ENCODE measurements at regions not wholly inside any gene's neighbourhood (a gene's known extent, or its start where the extent isn't known, plus 50 kb on each side); places are given as distances from the start of the nearest gene placed in this dataset.

DNA sequence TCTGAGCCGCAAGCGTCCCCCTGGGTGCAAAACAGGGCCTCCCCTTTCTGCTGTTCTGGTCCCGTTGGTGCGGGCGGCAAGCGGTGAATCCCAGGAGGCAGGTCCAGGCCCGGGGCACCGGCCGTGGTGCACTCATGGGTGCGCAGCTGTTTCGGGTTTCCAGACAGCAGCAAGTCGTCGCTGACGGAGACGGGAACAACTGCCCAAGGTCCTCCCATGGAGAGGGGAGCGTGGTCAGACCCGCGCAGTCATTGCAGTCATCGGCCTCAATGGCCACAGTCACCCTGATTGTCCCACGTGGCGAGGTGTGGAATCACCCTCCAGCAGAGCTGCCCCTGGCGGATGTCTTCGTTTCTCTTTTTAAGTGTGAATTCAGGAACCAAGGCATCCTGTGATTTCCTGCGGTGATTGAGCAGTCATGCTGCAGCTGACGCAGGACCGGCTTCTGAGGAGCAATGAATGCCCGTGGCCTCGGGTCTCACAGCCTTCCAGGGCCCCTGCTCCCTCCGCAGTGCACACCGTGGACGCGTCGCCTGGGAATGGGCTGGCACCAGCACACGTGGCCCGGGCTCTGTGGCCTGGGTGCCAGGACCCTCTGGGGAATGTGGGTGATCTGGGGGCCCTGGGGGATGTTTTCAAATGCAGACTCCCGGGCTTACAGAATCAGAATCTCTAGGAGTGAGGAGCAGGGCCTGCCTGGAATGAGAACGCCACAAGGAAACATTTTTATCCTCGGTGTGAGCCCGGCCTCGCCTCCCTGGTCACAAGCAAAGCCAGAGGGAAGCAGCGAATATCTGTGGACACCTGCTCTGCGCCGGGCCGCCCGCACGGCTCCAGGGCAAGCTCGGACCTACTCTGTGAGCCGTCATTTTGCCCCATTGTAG is 244.2 kb upstream of the SALL3 start:
- DNase-seq (ENCODE audit: low read depth) = no peak

DNA sequence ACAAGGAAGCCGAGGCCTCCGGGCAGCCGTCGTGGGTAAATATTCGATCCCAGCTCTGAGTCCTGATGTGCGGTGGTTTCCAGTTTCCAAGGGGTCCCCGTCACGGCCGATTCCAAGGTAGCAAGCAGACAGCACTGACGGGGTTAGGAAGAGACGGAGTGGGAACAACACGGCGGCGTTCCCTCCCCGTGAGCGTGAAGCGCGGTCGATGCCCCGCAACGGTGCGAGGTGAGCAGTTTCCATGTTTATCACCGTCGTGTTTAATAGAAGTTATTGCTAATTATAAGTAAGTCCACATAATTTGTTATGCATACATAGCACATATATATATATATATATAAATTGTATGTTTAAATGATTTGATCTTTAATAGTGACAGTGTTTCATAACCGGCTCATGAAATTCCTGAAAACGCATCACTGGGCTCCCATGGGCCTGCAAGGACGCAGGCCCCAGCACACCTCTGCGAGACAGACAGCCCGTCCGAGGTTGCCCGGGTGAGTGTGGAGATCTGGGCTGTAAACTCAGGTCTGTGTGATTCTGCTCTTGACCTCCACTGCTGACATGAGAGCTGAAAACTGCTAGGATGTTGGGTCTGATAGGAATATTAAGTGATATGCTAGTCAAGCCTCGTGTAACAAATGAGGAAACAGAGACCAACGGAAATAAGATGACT is 243.5 kb upstream of the SALL3 start:
- no peak for DNase-seq (ENCODE audit: low read depth)

DNA sequence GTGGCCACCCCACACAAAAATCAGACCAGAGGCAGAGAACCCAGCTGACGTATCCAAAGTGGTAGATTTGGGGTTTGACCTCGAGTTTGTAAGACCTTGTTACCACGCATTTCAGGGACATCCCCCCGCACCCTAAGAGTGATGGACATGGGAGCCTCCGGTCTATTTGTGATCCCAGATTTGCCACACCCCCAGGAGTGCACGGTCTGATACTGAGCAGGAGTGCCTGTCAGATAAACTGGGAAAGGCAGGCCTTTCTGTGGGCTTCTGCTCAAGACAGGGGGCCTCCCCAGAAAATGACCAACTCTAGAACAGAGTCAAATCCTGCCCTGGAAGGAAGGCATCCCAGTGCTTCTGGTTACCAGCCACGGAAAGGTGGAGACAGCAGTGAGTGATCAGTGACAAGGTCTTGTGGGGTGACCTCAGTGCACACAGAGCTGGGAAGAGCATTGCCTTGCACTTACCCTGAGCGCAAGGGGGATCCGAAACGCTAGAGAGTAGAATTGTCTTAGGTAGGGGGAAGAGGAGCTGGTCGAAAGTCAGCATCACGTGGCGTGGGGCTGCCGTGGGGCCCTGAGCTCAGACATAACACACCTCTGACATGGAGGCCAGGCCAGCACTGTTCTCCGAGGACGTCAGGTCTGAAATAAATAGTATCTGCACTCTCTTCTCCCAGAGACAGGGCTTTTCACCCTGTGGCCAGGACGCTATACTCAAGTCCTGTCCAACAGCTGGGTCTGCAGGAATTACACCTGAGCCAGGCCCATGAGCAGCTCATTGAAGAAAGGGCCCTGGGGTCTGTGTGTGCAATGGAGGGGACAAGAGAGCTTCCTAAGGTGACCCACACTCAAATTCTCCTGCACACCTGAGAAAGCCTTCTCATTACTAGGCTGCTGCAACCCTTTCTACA is 242.4 kb upstream of the SALL3 start:
- no peak for DNase-seq (ENCODE audit: low read depth)

DNA sequence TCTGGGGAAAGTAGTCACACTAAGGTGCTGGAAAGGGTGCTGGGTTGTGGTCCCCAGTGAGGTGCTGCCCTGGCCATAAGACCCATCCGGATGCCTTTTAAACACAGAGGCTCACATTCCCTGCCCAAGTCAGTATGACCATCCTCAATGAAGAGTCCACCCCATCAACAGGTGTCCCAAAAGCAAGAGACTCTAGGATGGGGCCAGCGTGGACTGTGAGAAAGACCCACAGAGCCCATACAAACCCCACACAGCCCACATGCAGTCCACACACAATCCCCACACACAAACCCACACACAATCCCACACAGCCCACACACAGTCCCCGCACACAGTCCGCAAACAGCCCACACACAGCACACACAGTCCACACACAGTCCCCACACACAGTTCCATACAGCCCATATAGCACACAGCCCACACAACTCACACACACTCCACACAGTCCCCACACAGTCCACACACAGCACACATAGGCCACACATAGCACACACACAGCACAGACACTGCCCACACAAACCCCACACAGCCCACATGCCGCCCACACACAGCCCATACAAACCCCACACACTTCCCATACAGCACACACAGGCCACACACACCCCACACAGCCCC is 241.4 kb upstream of the SALL3 start:
- DNase-seq (ENCODE audit: low read depth) = no peak

DNA sequence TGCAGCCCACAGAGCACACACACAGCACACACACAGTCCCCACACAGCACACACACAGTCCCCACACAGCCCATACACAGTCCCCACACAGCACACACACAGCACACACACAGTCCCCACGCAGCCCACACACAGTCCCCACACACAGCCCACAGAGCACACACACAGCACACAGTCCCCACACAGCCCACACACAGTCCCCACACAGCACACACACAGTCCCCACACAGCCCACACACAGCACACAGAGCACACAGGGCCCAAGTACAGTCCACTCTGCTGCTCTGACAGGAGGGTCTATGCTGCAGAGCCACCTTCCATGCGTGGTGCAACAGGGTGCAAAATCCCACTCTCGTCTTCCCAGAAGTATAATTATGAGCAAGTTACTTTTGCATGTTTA is 240.5 kb upstream of the SALL3 start:
- no peak for DNase-seq (ENCODE audit: low read depth)

DNA sequence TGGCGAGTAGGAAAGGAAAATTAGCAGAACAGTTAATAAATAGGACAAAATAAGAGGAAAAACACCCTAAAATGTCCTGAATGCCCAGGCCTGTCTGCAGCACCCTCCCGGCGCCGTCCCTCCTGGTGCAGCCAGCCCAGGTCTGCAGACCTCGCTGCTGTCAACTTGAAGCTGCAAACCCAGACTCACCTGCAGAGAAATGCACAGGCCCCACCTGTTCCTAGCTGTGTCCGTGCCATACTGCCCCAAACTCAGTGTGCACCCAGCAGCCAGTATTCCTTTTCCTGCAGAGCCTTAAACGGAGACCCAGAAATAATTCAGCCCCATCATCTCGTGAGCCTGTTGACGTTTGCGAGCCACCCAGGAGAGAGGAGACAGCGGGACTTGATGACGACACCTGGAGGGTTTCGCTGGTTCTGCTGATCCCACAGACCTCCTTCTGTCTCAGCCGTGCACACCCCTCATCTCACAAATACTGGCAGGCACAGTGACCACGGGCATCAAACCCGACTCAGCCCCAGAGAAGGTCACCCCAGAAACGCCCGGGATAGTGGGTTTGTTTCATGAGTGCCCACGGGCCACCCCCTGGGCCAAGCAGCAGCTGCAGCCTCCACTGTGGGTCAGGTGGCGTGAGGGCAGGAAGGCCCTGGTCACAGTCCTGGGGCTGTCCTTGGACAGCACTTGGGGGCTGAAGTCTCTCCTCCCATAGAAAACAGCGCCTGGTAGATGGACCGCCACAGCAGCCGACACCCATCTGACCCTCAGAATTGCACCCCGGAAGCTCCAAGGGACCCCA is 239.5 kb upstream of the SALL3 start:
- no peak for DNase-seq (ENCODE audit: low read depth)

DNA sequence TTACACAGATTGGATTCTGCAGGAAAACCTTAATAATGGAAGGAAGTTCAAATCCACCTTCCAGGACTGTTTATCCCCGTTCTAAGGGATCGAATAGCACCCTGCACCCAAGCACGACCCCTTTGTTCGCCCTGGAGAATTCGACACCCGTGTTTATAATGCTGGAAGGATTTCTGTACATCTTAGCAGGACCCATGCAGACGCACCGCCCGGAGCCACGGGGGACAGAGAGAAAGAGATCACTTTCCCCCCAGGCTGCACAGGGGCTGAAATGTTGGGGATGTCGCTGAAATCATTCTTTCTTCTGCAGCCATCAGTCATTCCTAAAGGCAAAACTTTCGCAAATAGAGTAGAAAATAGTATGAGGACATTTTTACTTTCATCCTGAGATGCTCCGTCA is 238.7 kb upstream of the SALL3 start:
- DNase-seq (ENCODE audit: low read depth) = no peak

DNA sequence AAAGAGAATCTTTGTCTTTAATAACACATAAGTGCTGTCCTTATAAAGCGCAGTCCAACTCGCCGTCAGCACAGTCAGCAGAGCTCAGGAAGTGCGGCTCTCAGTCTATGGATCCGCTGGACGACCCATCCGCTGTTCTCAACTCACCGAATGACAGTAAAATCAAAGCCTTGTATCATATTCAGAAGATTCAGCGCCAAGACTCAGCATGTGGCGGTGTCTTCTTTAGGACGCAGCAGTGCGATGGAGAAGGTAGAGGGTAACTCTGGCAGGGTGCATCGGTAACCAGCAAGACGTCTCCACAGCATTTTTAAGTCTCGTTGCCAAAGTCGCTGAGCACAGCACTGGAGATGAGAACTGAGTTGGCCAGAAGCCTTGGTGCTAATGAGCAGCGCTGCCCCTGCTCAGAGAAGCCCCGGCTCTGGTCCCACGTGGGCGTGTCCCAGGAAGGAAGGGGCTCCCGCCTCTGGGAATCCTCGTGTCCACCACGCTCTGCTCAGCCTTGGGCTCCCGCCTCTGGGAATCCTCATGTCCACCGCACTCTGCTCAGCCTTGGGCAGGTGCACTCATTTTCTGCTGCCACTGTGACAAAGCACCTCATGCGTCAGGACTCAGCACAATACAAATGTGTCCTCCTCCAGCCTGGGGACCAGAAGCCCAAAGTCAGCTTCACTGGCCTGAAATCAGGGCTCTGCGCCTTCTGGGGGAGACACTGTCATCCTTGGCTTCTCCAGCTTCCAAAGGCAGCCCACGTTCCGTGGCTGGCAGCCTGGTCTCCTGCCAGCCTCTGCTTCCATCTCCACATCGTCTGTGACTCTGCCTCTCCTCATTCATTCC is 238.0 kb upstream of the SALL3 start:
- DNase-seq (ENCODE audit: low read depth) = no peak

DNA sequence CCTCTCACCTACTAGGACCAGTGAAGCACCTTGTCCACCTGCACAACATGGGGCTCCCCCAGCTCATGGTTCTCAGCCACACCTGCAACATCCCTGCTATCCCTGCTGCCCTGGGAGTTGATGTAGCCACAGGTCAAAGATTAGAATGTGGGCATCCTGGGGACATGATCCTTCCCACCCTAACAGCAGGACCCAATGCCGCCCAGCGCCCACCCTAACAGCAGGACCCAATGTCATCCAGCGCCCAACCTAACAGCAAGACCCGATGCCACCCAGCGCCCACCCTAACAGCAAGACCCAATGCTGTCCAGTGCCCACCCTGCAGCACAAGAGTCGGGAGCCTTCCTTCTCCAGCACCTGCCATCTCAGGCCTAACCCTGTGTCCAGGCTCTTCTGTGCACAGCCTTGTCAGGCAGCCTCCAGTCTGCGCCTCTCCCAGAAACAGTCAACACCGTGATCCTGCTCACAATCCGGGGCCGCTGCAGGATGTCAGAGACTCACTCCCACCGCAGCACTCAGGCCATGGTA is 237.3 kb upstream of the SALL3 start:
- no peak for DNase-seq (ENCODE audit: low read depth)

DNA sequence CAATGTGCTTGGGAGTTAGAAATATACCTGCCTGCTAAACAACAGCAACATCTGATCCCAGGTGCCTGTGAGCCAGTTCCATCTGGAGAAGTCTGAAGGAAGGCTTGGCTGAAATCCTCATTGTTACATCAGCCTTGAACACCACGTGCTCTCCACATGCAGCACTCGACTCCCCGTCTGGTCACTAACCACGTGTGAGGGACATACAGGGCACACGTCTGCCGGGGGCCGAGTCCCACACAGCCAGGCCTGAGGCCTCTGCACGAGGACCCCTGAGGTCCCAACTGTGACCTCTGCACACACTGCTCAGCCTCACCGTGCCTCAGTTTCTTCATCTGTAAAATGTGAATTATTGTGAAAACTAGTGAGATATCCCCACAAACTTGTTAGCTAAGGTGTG is 236.5 kb upstream of the SALL3 start:
- no peak for DNase-seq (ENCODE audit: low read depth)

DNA sequence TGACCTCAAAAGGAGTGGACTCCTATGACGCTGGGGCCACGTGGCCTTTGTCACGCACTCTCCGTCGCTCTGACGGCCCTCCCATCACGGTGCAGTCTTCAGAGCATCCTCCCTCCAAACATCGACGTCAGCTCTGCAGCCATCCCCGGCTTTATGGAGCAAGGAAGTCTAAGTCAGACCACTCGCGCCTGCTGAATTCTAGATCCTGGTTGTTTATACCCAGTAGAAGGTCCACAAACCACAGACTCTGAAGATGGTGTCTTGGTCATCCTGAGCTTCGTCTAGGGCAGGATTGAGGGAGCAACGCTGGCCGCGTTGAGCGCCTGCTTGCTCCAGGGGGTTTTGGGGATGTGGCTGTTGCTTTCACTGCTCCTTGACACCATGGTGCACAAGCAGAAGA is 228.0 kb upstream of the SALL3 start:
- DNase-seq (ENCODE audit: low read depth) = no peak

DNA sequence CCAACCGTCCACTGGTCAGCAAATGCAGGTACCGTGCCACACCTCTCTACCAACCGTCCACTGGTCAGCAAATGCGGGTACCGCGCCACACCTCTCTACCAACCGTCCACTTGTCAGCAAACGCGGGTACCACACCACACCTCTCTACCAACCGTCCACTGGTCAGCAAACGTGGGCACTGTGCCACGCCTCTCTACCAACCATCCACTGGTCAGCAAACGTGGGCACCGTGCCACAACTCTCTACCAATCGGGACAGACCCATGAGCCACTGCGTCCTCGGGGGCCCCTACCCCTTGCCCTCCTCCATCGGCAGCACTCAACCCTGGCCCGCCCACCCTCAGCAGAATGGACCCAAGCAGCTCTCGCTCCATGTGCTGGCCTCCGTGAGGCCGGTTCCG is 226.4 kb upstream of the SALL3 start:
- DNase-seq (ENCODE audit: low read depth) = no peak

DNA sequence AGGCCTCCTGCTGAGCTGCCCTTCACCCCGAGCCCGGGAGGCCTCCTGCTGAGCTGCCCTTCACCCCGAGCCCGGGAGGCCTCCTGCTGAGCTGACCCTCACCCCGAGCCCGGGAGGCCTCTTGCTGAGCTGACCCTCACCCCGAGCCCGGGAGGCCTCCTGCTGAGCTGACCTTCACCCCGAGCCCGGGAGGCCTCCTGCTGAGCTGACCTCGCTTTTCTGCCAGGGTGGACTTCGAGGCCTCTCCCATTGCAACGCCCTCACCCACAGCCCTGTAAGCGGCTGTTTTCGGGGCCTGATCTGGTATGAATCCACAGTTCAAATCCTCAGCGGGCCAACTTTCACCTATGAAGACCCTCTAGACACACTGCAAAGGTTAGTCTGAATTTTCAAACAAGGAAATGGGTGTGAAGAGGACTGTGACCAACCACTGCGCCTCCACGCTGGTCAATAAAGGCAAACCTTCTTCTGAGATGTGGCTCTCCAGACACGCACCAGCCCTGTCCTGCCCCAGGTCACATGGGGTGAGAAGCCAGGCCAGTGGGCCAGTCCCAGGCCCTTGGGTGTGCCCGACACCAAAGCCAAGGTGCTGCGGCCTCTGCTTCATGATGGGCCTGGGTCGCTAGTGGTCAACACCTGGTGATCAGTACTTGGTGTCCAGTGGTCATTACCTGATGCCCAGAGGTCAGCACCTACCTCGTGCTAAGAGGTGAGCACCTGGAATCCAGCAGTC is 225.1 kb upstream of the SALL3 start:
- no peak for DNase-seq (ENCODE audit: low read depth)

DNA sequence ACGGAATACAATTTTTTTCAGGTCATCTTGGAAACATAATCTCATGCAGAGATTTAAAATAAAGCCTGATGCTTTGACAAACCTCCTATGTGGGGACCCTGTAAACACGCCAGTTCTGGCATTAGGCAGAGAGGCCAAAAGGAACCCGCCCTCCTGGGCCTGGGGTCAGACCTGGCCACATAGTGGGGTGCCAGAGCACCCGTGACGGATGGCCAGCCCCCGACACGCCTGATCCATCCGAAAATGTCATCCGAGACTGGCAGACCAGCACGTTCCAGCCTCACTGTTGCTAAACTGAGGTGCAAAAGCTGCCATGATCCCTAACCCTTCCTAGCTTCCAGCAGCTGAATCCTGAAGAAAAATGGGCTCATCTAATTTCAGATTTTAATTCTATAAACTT is 222.6 kb upstream of the SALL3 start:
- no peak for DNase-seq (ENCODE audit: low read depth)

DNA sequence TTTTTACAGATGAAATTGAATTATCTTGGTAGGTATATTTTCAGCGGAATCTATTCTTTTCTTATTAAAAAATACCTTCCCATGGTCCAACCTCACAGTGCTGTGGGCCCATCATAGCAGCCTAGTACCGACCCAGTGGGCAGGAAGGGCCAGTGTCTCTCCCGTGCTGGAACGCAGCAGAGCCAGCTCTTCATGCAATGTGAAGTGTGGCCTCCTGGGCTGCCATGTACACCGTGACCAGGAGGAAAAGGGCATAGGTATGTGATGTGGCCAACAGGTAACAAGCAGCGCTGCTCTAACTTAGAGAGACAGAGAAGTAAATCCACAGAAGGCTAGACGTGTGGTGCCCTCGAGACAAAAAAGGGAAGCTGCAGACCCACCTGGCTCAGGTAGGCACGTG is 221.1 kb upstream of the SALL3 start:
- no peak for DNase-seq (ENCODE audit: low read depth)

DNA sequence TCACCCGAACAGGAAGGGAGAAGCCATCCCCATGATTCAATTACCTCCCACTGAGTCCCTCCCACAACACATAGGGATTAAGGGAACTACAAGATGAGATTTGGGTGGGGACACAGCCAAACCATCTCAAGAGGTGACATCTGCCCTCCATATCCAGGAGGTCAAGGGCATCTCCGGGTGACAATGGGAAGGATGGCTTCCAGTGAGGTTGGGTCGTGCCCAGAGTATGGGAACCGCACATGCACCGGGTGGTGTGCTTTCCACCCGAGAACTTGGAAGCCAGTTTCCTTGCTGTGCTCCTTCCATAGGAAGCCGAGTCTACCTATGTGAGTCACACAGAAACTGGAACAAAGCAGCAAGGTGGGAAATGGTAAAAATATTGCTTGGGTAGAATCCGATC is 216.9 kb upstream of the SALL3 start:
- DNase-seq (ENCODE audit: low read depth) = no peak

DNA sequence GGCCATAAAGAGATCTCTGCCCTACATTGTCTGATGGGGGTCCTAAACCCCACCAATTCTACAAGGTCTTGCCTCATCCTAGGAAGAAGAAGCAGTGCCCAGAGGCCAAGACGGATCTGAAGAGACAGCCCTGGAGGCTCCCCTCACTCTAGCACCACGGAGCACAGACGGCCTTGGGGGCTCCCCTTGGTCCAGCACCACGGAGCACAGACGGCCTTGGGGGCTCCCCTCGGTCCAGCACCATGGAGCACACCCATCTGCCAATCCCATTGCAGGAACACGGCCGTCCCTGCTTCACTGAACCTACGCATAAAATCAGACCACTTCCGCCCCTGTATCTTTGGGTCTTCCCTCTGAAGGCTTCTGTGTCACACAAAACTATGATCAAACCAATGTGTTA is 215.1 kb upstream of the SALL3 start:
- DNase-seq (ENCODE audit: low read depth) = no peak

DNA sequence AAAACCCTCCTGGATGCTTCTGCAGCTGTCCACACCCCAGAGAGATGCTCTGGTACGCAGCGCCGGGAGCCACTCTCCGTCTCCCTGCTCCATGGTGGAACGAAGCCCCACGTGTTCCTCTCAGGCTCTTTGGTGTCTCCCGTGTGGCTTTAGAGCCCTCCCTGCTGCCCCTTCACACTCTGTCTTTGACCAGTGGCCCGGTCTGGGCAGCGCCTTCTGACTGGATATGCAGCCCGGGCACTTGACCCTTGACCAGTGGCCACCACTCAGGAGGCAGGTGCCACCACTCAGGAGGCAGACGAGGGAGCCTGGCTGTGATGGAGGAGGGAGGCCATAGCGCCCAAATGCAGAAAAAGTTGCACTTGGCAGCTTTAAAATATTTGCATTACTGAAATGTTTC is 214.5 kb upstream of the SALL3 start:
- DNase-seq (ENCODE audit: low read depth) = no peak

DNA sequence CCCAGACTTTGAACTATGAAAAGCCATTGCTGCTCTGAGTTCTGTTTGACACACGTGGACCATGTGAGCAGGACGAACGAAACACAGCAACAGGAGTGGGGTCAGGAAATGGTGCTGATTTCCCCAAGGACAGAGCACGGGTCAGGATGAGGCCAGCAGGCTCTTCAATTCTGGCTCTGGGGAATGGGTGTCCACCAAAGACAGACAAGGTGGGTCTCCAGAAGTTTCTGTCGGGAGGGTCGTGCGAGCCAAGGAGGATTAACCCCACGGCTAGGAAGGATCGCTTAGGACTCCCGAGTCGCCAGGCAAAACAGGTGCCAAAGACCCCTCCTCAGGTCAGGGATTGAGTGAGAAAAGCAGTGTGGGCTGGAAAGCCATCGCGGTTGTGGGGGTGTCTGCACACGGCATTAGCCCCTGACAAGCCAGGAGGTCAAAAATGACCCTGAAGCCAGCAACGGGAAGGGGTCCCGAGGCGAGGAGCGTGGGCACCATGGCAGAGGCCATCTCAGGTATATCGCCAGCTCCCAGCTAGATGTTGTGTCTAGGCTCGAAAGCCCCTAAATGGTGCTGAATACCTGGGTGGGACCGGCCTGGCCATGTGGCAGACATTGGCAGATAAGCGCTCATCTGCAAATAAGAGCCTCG is 213.9 kb upstream of the SALL3 start:
- DNase-seq (ENCODE audit: low read depth) = no peak

Measured in forelimb muscle (tissue), 1 donor.